ENCODE measurements at regions not wholly inside any gene's neighbourhood (a gene's known extent, or its start where the extent isn't known, plus 50 kb on each side); places are given as distances from the start of the nearest gene placed in this dataset.

DNA sequence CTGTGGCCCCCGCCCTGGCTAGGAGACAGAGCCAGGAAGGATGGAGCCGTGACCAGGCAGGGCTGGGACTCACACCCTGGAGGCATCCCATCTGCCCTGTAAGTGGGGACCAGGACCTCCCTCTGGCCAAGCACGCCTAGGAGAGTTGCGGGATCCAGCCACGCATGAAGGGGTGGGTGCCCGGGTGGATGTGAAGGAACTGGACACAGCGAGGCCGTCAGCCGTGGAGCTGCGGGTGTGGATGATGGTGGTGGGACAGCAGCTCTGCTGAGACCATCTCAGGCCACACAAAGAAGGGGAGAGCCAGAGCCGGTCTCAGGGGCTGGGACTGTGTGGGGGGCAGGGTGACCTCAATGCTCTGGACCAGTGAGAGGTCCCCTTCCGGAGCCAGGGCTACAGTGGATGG is 746.4 kb downstream of the BRD1 start (continued):
- TF ChIP-seq ZNF331 (CRISPR knock-in tag; IDR thresholded peaks at IDR 0.05; ENCODE audit: low read depth), result no peak
- no peak for TF ChIP-seq NANOG (IDR thresholded peaks at IDR 0.05; ENCODE audit: borderline replicate concordance)
- TF ChIP-seq, protein P1, sequence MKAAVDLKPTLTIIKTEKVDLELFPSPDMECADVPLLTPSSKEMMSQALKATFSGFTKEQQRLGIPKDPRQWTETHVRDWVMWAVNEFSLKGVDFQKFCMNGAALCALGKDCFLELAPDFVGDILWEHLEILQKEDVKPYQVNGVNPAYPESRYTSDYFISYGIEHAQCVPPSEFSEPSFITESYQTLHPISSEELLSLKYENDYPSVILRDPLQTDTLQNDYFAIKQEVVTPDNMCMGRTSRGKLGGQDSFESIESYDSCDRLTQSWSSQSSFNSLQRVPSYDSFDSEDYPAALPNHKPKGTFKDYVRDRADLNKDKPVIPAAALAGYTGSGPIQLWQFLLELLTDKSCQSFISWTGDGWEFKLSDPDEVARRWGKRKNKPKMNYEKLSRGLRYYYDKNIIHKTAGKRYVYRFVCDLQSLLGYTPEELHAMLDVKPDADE (IDR thresholded peaks at IDR 0.05), result no peak
- TF ChIP-seq, protein P2, sequence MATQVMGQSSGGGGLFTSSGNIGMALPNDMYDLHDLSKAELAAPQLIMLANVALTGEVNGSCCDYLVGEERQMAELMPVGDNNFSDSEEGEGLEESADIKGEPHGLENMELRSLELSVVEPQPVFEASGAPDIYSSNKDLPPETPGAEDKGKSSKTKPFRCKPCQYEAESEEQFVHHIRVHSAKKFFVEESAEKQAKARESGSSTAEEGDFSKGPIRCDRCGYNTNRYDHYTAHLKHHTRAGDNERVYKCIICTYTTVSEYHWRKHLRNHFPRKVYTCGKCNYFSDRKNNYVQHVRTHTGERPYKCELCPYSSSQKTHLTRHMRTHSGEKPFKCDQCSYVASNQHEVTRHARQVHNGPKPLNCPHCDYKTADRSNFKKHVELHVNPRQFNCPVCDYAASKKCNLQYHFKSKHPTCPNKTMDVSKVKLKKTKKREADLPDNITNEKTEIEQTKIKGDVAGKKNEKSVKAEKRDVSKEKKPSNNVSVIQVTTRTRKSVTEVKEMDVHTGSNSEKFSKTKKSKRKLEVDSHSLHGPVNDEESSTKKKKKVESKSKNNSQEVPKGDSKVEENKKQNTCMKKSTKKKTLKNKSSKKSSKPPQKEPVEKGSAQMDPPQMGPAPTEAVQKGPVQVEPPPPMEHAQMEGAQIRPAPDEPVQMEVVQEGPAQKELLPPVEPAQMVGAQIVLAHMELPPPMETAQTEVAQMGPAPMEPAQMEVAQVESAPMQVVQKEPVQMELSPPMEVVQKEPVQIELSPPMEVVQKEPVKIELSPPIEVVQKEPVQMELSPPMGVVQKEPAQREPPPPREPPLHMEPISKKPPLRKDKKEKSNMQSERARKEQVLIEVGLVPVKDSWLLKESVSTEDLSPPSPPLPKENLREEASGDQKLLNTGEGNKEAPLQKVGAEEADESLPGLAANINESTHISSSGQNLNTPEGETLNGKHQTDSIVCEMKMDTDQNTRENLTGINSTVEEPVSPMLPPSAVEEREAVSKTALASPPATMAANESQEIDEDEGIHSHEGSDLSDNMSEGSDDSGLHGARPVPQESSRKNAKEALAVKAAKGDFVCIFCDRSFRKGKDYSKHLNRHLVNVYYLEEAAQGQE (IDR thresholded peaks at IDR 0.05; ENCODE audit: unreplicated experiment), result no peak

DNA sequence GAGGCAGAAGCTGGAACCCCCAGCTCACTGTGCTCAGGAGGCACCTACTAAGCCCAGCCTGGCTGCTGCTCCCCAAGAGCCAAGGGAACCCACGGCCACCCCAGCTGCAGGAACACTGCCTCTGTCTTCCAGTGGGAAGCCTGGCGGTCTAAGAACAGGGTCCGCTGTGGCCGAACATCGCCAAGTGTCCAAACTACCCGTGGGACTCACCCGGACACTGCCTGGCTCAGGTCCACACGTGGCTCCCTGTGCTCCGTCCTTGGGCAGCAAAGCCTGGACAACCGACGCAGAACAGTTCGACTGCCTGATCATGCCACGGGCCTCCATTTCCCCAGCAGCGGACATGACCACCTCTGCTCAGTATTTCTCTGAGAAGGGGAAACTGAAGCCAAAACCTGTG is 747.0 kb downstream of the BRD1 start:
- ATAC-seq (no peak), DNase-seq (ENCODE audit: low spot score) (no peak)
- Mint-ChIP-seq H3K36me3 (ENCODE audit: low read depth) (no peaks in the 10 kb centered on the region), H3K4me3 (no peak overlapping the region), H3K4me1 (no peaks in the 10 kb centered on the region), H3K27me3 (ENCODE audit: insufficient read depth, low read depth, poor library complexity) (peaks cover 8% of the 10 kb centered on the region), H3K9me3 (no peaks in the 10 kb centered on the region), H3K27ac (no peak overlapping the region)
- H3K4me3 ChIP-seq, result no peak overlapping the region
- peaks cover 6% of the 10 kb centered on the region; the same call in 1 of the 2 replicates for H3K36me3 ChIP-seq (ENCODE audit: insufficient read depth)
- no peaks in the 10 kb centered on the region for H3K27me3 ChIP-seq (ENCODE audit: insufficient read depth)
- H3K9me2 ChIP-seq (ENCODE audit: insufficient read depth), result no peaks in the 10 kb centered on the region
- no peaks in the 10 kb centered on the region for H4K20me1 ChIP-seq (replicated peaks; ENCODE audit: insufficient read depth)
- TF ChIP-seq STAT1 (IDR thresholded peaks at IDR 0.05; ENCODE audit: unreplicated experiment), result no peak
- TF ChIP-seq, protein P3, sequence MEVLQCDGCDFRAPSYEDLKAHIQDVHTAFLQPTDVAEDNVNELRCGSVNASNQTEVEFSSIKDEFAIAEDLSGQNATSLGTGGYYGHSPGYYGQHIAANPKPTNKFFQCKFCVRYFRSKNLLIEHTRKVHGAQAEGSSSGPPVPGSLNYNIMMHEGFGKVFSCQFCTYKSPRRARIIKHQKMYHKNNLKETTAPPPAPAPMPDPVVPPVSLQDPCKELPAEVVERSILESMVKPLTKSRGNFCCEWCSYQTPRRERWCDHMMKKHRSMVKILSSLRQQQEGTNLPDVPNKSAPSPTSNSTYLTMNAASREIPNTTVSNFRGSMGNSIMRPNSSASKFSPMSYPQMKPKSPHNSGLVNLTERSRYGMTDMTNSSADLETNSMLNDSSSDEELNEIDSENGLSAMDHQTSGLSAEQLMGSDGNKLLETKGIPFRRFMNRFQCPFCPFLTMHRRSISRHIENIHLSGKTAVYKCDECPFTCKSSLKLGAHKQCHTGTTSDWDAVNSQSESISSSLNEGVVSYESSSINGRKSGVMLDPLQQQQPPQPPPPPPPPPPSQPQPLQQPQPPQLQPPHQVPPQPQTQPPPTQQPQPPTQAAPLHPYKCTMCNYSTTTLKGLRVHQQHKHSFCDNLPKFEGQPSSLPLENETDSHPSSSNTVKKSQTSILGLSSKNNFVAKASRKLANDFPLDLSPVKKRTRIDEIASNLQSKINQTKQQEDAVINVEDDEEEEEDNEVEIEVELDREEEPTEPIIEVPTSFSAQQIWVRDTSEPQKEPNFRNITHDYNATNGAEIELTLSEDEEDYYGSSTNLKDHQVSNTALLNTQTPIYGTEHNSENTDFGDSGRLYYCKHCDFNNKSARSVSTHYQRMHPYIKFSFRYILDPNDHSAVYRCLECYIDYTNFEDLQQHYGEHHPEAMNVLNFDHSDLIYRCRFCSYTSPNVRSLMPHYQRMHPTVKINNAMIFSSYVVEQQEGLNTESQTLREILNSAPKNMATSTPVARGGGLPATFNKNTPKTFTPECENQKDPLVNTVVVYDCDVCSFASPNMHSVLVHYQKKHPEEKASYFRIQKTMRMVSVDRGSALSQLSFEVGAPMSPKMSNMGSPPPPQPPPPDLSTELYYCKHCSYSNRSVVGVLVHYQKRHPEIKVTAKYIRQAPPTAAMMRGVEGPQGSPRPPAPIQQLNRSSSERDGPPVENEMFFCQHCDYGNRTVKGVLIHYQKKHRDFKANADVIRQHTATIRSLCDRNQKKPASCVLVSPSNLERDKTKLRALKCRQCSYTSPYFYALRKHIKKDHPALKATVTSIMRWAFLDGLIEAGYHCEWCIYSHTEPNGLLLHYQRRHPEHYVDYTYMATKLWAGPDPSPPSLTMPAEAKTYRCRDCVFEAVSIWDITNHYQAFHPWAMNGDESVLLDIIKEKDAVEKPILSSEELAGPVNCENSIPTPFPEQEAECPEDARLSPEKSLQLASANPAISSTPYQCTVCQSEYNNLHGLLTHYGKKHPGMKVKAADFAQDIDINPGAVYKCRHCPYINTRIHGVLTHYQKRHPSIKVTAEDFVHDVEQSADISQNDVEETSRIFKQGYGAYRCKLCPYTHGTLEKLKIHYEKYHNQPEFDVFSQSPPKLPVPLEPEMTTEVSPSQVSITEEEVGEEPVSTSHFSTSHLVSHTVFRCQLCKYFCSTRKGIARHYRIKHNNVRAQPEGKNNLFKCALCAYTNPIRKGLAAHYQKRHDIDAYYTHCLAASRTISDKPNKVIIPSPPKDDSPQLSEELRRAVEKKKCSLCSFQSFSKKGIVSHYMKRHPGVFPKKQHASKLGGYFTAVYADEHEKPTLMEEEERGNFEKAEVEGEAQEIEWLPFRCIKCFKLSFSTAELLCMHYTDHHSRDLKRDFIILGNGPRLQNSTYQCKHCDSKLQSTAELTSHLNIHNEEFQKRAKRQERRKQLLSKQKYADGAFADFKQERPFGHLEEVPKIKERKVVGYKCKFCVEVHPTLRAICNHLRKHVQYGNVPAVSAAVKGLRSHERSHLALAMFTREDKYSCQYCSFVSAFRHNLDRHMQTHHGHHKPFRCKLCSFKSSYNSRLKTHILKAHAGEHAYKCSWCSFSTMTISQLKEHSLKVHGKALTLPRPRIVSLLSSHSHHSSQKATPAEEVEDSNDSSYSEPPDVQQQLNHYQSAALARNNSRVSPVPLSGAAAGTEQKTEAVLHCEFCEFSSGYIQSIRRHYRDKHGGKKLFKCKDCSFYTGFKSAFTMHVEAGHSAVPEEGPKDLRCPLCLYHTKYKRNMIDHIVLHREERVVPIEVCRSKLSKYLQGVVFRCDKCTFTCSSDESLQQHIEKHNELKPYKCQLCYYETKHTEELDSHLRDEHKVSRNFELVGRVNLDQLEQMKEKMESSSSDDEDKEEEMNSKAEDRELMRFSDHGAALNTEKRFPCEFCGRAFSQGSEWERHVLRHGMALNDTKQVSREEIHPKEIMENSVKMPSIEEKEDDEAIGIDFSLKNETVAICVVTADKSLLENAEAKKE (CRISPR knock-in tag; IDR thresholded peaks at IDR 0.05), result no peak
- no peak for TF ChIP-seq EZH2 (IDR thresholded peaks at IDR 0.05; ENCODE audit: low read depth, unreplicated experiment)
- no peak for TF ChIP-seq CREB1 (CRISPR knock-in tag; IDR thresholded peaks at IDR 0.05; ENCODE audit: low read depth)
- TF ChIP-seq JUNB (IDR thresholded peaks at IDR 0.05; ENCODE audit: unreplicated experiment), result no peak
- TF ChIP-seq NANOG (IDR thresholded peaks at IDR 0.05; ENCODE audit: borderline replicate concordance), result no peak
- TF ChIP-seq ZNF331 (CRISPR knock-in tag; IDR thresholded peaks at IDR 0.05; ENCODE audit: low read depth), result no peak
- no peaks in the 10 kb centered on the region for H3K4me1 ChIP-seq (ENCODE audit: insufficient read depth)
- H3F3A ChIP-seq (replicated peaks; ENCODE audit: low read depth), result no peaks in the 10 kb centered on the region
- no peak overlapping the region for H3K27ac ChIP-seq (ENCODE audit: low read depth)
- no peak overlapping the region for H3K4me2 ChIP-seq
- no peak overlapping the region for H2AFZ ChIP-seq
- no peaks in the 10 kb centered on the region for H3K79me2 ChIP-seq (replicated peaks; ENCODE audit: insufficient read depth)

All from GM23338 (cell line).